GM12878 (cell line): ENCODE measurements at regions not wholly inside any gene's neighbourhood (a gene's known extent, or its start where the extent isn't known, plus 50 kb on each side); places are given as distances from the start of the nearest gene placed in this dataset.

Experiments
- CEBPB ChIP-seq, 2 experiments: fragments of 150-350 bp in 1 of 2; IDR thresholded peaks; 2 replicates each; pipeline ENCODE4 v1.6.1; 2012 to 2014; ENCODE audit warnings: low read depth in 2 of 2, low read length in 2 of 2, borderline replicate concordance in 1 of 2, inconsistent platforms in 1 of 2
- TF ChIP-seq, protein P1 (sequence below): IDR thresholded peaks from 2 replicates; pipeline ENCODE4 v1.6.1; 2012; ENCODE audit warnings: low read depth, low read length, improper control_type of control experiment
- TF ChIP-seq, protein P2 (sequence below): IDR thresholded peaks from 2 replicates; pipeline ENCODE4 v1.6.1; 2011; ENCODE audit warnings: low read depth, low read length, improper control_type of control experiment, borderline replicate concordance
- TF ChIP-seq, protein P3 (sequence below): fragments of 450-650 bp; IDR thresholded peaks from 2 replicates; pipeline ENCODE4 v1.6.1; 2017; ENCODE audit warnings: antibody characterized with exemption, mild to moderate bottlenecking, moderate library complexity

- TF ChIP-seq, protein P1, sequence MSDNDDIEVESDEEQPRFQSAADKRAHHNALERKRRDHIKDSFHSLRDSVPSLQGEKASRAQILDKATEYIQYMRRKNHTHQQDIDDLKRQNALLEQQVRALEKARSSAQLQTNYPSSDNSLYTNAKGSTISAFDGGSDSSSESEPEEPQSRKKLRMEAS = no peak
- TF ChIP-seq, protein P2, sequence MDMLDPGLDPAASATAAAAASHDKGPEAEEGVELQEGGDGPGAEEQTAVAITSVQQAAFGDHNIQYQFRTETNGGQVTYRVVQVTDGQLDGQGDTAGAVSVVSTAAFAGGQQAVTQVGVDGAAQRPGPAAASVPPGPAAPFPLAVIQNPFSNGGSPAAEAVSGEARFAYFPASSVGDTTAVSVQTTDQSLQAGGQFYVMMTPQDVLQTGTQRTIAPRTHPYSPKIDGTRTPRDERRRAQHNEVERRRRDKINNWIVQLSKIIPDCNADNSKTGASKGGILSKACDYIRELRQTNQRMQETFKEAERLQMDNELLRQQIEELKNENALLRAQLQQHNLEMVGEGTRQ = no peak
- TF ChIP-seq CEBPB (IDR thresholded peaks at IDR 0.05; ENCODE audit: borderline replicate concordance in 1 of 2, low read depth in 2 of 2, low read length in 2 of 2) = no peak
- TF ChIP-seq, protein P3, sequence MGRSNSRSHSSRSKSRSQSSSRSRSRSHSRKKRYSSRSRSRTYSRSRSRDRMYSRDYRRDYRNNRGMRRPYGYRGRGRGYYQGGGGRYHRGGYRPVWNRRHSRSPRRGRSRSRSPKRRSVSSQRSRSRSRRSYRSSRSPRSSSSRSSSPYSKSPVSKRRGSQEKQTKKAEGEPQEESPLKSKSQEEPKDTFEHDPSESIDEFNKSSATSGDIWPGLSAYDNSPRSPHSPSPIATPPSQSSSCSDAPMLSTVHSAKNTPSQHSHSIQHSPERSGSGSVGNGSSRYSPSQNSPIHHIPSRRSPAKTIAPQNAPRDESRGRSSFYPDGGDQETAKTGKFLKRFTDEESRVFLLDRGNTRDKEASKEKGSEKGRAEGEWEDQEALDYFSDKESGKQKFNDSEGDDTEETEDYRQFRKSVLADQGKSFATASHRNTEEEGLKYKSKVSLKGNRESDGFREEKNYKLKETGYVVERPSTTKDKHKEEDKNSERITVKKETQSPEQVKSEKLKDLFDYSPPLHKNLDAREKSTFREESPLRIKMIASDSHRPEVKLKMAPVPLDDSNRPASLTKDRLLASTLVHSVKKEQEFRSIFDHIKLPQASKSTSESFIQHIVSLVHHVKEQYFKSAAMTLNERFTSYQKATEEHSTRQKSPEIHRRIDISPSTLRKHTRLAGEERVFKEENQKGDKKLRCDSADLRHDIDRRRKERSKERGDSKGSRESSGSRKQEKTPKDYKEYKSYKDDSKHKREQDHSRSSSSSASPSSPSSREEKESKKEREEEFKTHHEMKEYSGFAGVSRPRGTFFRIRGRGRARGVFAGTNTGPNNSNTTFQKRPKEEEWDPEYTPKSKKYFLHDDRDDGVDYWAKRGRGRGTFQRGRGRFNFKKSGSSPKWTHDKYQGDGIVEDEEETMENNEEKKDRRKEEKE = no peak
These were observed 270.9 kb upstream of the FIGN start for GRCh38 chr2:164006704-164007103.
